ENCODE measurements at regions not wholly inside any gene's neighbourhood (a gene's known extent, or its start where the extent isn't known, plus 50 kb on each side); places are given as distances from the start of the nearest gene placed in this dataset.

GRCh38 chr17:79353548-79353947 is 257.3 kb downstream of the RBFOX3 start:
- TF ChIP-seq POLR2A (IDR thresholded peaks at IDR 0.05) (no peak), CTCF (IDR thresholded peaks at IDR 0.05) (no peak), POLR2AphosphoS5 (IDR thresholded peaks at IDR 0.05) (no peak)

Measured in prostate gland (tissue), 2 donors.